ENCODE measurements at regions not wholly inside any gene's neighbourhood (a gene's known extent, or its start where the extent isn't known, plus 50 kb on each side); places are given as distances from the start of the nearest gene placed in this dataset.

DNA sequence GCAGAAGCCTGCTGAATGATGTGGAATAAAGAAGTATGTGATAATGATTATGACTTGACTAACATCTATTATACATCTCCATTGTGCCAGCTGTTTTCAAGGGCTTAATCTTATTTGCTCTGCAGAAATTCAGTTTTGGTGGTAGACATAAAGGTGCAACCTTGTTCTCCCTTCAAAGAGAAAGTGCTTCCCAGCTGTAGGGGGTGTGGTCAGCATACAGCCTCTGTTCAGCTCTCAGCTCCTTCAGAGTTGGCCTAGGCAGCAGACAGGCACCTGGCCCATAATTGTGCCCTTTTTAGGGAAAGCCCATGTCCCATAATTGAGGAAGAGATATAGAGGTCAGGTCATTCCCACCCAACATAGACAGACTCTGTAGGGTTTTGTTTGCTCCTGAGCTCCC lies 104.3 kb upstream of the EOMES start:
- TF ChIP-seq POLR2AphosphoS5 (IDR thresholded peaks at IDR 0.05; ENCODE audit: control insufficient read depth, insufficient read depth, low read depth, low read length): no peak
- TF ChIP-seq, protein P1, sequence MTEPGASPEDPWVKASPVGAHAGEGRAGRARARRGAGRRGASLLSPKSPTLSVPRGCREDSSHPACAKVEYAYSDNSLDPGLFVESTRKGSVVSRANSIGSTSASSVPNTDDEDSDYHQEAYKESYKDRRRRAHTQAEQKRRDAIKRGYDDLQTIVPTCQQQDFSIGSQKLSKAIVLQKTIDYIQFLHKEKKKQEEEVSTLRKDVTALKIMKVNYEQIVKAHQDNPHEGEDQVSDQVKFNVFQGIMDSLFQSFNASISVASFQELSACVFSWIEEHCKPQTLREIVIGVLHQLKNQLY (CRISPR knock-in tag; conservative IDR thresholded peaks at IDR 0.05): no peak
- TF ChIP-seq, protein P2, sequence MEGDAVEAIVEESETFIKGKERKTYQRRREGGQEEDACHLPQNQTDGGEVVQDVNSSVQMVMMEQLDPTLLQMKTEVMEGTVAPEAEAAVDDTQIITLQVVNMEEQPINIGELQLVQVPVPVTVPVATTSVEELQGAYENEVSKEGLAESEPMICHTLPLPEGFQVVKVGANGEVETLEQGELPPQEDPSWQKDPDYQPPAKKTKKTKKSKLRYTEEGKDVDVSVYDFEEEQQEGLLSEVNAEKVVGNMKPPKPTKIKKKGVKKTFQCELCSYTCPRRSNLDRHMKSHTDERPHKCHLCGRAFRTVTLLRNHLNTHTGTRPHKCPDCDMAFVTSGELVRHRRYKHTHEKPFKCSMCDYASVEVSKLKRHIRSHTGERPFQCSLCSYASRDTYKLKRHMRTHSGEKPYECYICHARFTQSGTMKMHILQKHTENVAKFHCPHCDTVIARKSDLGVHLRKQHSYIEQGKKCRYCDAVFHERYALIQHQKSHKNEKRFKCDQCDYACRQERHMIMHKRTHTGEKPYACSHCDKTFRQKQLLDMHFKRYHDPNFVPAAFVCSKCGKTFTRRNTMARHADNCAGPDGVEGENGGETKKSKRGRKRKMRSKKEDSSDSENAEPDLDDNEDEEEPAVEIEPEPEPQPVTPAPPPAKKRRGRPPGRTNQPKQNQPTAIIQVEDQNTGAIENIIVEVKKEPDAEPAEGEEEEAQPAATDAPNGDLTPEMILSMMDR (IDR thresholded peaks at IDR 0.05 in 2 of 3, conservative IDR thresholded peaks at IDR 0.05 in 1 of 3; ENCODE audit: insufficient read depth in 2 of 3, low read depth in 1 of 3, low read length in 3 of 3): no peak
- TF ChIP-seq KAT8 (IDR thresholded peaks at IDR 0.05; ENCODE audit: low read depth): no peak

Measured in K562 (cell line).